BE2C (cell line): ENCODE measurements at regions not wholly inside any gene's neighbourhood (a gene's known extent, or its start where the extent isn't known, plus 50 kb on each side); places are given as distances from the start of the nearest gene placed in this dataset.

Experiments used
- DNase-seq: peaks from one replicate; pipeline ENCODE4 v3.0.0-alpha.2; 2020
- H3K27me3 ChIP-seq: fragments of 250-450 bp; sonication (Bioruptor Pico); 2 replicates; pipeline ENCODE4 v1.5.1; 2020; ENCODE audit warnings: mild to moderate bottlenecking
- H3K36me3 ChIP-seq: fragments of 250-450 bp; sonication (Bioruptor Pico); 2 replicates; pipeline ENCODE4 v1.5.1; 2020; ENCODE audit warnings: mild to moderate bottlenecking
- H3K4me1 ChIP-seq: fragments of 250-450 bp; sonication (Bioruptor Pico); 2 replicates; pipeline ENCODE4 v1.5.1; 2020
- H3K4me3 ChIP-seq: 2 replicates; pipeline ENCODE4 v1.5.1; 2011; ENCODE audit warnings: low read depth, low read length
- H3K9me3 ChIP-seq: fragments of 250-450 bp; sonication (Bioruptor Pico); 2 replicates; pipeline ENCODE4 v1.5.1; 2020
- TF ChIP-seq, protein P1 (sequence below): IDR thresholded peaks from 2 replicates; pipeline ENCODE4 v1.5.1; 2012; ENCODE audit warnings: mild to moderate bottlenecking, low read depth, low read length

- Histone ChIP-seq H3K36me3 (no peaks in the 10 kb centered on the region), H3K4me3 (no peak overlapping the region), H3K9me3 (no peaks in the 10 kb centered on the region), H3K27me3 (no peaks in the 10 kb centered on the region), H3K4me1 (no peaks in the 10 kb centered on the region)
- TF ChIP-seq, protein P1, sequence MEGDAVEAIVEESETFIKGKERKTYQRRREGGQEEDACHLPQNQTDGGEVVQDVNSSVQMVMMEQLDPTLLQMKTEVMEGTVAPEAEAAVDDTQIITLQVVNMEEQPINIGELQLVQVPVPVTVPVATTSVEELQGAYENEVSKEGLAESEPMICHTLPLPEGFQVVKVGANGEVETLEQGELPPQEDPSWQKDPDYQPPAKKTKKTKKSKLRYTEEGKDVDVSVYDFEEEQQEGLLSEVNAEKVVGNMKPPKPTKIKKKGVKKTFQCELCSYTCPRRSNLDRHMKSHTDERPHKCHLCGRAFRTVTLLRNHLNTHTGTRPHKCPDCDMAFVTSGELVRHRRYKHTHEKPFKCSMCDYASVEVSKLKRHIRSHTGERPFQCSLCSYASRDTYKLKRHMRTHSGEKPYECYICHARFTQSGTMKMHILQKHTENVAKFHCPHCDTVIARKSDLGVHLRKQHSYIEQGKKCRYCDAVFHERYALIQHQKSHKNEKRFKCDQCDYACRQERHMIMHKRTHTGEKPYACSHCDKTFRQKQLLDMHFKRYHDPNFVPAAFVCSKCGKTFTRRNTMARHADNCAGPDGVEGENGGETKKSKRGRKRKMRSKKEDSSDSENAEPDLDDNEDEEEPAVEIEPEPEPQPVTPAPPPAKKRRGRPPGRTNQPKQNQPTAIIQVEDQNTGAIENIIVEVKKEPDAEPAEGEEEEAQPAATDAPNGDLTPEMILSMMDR, result no peak
- no peak for DNase-seq
Observed at GRCh38 chr1:69425871-69426270, 141.9 kb upstream of the LRRC7 start.

GRCh38 chr1:69426401-69426800 is 141.3 kb upstream of the LRRC7 start:
- no peaks in the 10 kb centered on the region for H3K9me3 ChIP-seq
- no peaks in the 10 kb centered on the region for H3K4me1 ChIP-seq
- no peaks in the 10 kb centered on the region for H3K27me3 ChIP-seq
- H3K4me3 ChIP-seq, result no peak overlapping the region
- DNase-seq, result no peak
- no peaks in the 10 kb centered on the region for H3K36me3 ChIP-seq
- TF ChIP-seq, protein P1, result no peak

DNA sequence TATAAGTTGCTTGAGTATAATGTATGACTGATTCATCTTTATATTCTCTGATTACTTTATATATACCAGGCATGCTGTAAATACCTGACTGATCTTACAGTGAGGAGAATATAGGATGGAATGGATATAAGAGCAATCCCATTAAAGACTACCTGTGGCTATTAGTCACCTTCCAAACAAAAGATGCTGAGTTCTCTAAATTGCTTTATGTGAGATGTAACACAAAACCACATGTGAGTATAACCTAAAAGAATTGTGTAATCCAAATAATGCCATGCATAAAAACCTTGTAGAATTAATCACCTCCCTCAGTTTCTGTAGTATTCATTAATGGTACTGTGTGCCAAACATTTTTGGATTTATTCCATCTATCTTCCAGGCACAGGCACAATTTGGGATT is 134.6 kb upstream of the LRRC7 start:
- Histone ChIP-seq H3K9me3 (no peaks in the 10 kb centered on the region), H3K27me3 (no peaks in the 10 kb centered on the region), H3K36me3 (no peaks in the 10 kb centered on the region), H3K4me3 (no peak overlapping the region), H3K4me1 (no peaks in the 10 kb centered on the region)
- TF ChIP-seq, protein P1, result no peak
- no peak for DNase-seq

DNA sequence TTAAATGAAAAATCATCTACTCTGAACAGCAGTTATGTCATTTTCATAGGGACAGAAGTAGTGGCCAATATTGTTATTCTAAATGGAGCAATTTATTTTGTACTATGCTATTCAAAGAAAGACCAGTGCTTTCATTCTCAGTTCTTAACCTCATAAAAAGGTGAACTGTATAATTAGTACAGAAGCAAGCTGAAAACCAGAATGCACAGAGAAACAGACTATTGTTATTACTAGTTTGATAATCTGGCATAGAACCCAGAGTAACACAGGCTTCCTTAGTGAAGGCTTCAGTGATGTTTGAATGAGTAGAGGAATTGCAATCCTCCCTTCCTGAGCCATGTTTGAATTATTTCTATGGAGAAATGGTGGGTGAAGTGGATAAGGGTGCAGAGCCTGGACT is 131.6 kb upstream of the LRRC7 start:
- TF ChIP-seq, protein P1, result no peak

GRCh38 chr1:69438056-69438795 is 129.5 kb upstream of the LRRC7 start:
- DNase-seq, result no peak
- H3K9me3 ChIP-seq, result no peaks in the 10 kb centered on the region
- TF ChIP-seq, protein P1, result no peak
- no peaks in the 10 kb centered on the region for H3K27me3 ChIP-seq
- no peaks in the 10 kb centered on the region for H3K36me3 ChIP-seq
- H3K4me3 ChIP-seq, result no peak overlapping the region
- H3K4me1 ChIP-seq, result no peaks in the 10 kb centered on the region

More for the DNA sequence above, 131.6 kb upstream of the LRRC7 start:
- Histone ChIP-seq H3K9me3 (no peaks in the 10 kb centered on the region), H3K36me3 (no peaks in the 10 kb centered on the region), H3K27me3 (no peaks in the 10 kb centered on the region), H3K4me3 (no peak overlapping the region), H3K4me1 (no peaks in the 10 kb centered on the region)
- DNase-seq, result no peak

DNA sequence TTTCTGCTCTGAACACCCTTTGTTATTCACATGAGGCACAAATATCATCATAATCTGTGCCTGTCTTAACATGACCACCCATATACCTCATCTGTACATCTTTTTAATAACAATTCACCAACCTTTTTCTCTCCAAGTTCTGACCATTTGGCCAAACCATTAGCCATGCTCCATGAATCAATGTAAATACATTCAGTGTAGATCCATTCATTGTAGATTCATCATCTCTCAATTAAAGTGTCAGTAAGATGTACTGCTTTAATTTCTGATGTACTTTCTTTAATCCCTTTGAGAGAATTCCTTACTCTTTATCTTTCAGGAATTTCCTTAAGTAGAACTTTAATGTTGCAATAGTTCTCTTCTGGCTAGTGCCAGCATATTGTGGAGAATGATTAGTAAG is 126.2 kb upstream of the LRRC7 start:
- DNase-seq, result no peak
- Histone ChIP-seq H3K36me3 (no peaks in the 10 kb centered on the region), H3K4me1 (no peaks in the 10 kb centered on the region), H3K27me3 (no peaks in the 10 kb centered on the region), H3K4me3 (no peak overlapping the region), H3K9me3 (no peaks in the 10 kb centered on the region)
- TF ChIP-seq, protein P1, result no peak
